ENCODE measurements at regions not wholly inside any gene's neighbourhood (a gene's known extent, or its start where the extent isn't known, plus 50 kb on each side); places are given as distances from the start of the nearest gene placed in this dataset.
A peak's percentile ranks its signal among the peaks of the same experiment; 100 is the strongest.

- no peak overlapping the region for H3K4me2 ChIP-seq (ENCODE audit: insufficient read depth, low read length)
- no peaks in the 10 kb centered on the region for H3K4me1 ChIP-seq (replicated peaks in 1 of 2; ENCODE audit: control insufficient read depth in 2 of 2, insufficient read depth in 2 of 2, low read length in 2 of 2)
- no peak overlapping the region for H3K27ac ChIP-seq (ENCODE audit: extremely low read depth, low read depth, low read length)
- CTCF ChIA-PET (ENCODE audit: low intra/inter-chr PET ratio), result no interaction called here
- in situ Hi-C loops (cut with MboI), result no loop called here
- no peaks in the 10 kb centered on the region for H3K27me3 ChIP-seq (ENCODE audit: control insufficient read depth in 2 of 2, insufficient read depth in 2 of 2, low read length in 2 of 2)
- H2AFZ ChIP-seq (ENCODE audit: low read depth, low read length), result no peak overlapping the region
- TF ChIP-seq ZNF316 (IDR thresholded peaks at IDR 0.05) (peak; percentile 32; the same call in 1 of the 2 replicates), CREB1 (IDR thresholded peaks at IDR 0.05) (no peak), CREB1 (CRISPR knock-in tag; IDR thresholded peaks at IDR 0.05) (no peak)
- POLR2A ChIA-PET, result no interaction called here
- ATAC-seq (no peak), DNase-seq (ENCODE audit: extremely low read depth in 1 of 4, low spot score in 3 of 4) (no peak), FAIRE-seq (no peak)
- intact Hi-C loops (cut with micrococcal nuclease), result no loop called here
- H3K79me2 ChIP-seq (ENCODE audit: control insufficient read depth, insufficient read depth, low read length), result no peaks in the 10 kb centered on the region
- no peaks in the 10 kb centered on the region for H3K36me3 ChIP-seq (ENCODE audit: control insufficient read depth, insufficient read depth, low read length)
- no peaks in the 10 kb centered on the region for H3K9me3 ChIP-seq (replicated peaks; ENCODE audit: control insufficient read depth, insufficient read depth, low read depth, low read length)
- no peaks in the 10 kb centered on the region for H4K20me1 ChIP-seq (replicated peaks; ENCODE audit: control insufficient read depth, insufficient read depth, low read length)
- H3K9ac ChIP-seq (ENCODE audit: insufficient read depth in 1 of 2, low read depth in 2 of 2, low read length in 2 of 2), result no peak overlapping the region
- H3K4me3 ChIP-seq, result no peak overlapping the region
- H3K9me1 ChIP-seq (ENCODE audit: control insufficient read depth, insufficient read depth, low read length), result no peaks in the 10 kb centered on the region
- no TSS peak for BruUV-seq (replicated peaks)
These were observed 216.2 kb upstream of the UBE2E2 start for GRCh38 chr3:22986958-22987357.

DNA sequence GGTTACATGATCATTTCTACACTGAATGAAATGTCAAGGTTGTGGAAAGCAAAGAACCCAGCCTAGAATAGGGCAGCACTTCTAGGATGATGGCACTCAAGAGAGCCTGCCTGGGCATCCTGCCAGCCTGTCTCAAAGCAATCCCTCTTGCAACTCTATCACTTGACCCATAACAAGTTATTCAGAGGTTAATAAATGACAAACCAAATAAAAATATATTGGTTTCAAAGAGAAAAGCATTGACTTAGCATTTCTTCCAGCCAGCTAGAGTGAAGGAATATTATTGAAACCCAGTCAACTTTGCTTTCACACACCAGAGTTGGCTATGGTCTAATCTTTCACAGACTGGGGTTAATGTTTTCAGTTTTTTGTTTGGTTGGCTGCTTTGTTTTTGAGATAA, 214.6 kb upstream of the UBE2E2 start:
- FAIRE-seq (no peak), DNase-seq (ENCODE audit: extremely low read depth in 1 of 4, low spot score in 3 of 4) (no peak), ATAC-seq (no peak)
- in situ Hi-C loops (cut with MboI) (no loop called here), intact Hi-C loops (cut with micrococcal nuclease) (no loop called here)
- TF ChIP-seq ASH1L (IDR thresholded peaks at IDR 0.05; ENCODE audit: borderline replicate concordance, low read depth, partially characterized antibody), result no peak
- TF ChIP-seq ZNF140 (CRISPR knock-in tag; IDR thresholded peaks at IDR 0.05), result no peak
- no peak for TF ChIP-seq NR4A1 (CRISPR knock-in tag; IDR thresholded peaks at IDR 0.05)
- no peak for TF ChIP-seq NR4A1 (tag; IDR thresholded peaks at IDR 0.05)
- no peak for TF ChIP-seq U2AF1 (optimal IDR thresholded peaks at IDR 0.05; ENCODE audit: low read depth, low read length)
- no peak for TF ChIP-seq NCOA2 (IDR thresholded peaks at IDR 0.05; ENCODE audit: partially characterized antibody in 2 of 2)
- TF ChIP-seq, protein P1, sequence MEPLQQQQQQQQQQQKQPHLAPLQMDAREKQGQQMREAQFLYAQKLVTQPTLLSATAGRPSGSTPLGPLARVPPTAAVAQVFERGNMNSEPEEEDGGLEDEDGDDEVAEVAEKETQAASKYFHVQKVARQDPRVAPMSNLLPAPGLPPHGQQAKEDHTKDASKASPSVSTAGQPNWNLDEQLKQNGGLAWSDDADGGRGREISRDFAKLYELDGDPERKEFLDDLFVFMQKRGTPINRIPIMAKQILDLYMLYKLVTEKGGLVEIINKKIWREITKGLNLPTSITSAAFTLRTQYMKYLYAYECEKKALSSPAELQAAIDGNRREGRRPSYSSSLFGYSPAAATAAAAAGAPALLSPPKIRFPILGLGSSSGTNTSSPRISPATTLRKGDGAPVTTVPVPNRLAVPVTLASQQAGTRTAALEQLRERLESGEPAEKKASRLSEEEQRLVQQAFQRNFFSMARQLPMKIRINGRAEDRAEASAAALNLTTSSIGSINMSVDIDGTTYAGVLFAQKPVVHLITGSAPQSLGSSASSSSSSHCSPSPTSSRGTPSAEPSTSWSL (CRISPR knock-in tag; IDR thresholded peaks at IDR 0.05; ENCODE audit: borderline replicate concordance), result no peak
- no peak for TF ChIP-seq EP400 (IDR thresholded peaks at IDR 0.05)
- no peak for TF ChIP-seq TBL1XR1 (IDR thresholded peaks at IDR 0.05; ENCODE audit: low read length in 2 of 2)
- TF ChIP-seq TAF7 (tag; IDR thresholded peaks at IDR 0.05), result no peak
- Histone ChIP-seq H4K20me1 (replicated peaks; ENCODE audit: control insufficient read depth, insufficient read depth, low read length) (no peaks in the 10 kb centered on the region), H3K9me3 (replicated peaks; ENCODE audit: control insufficient read depth, insufficient read depth, low read depth, low read length) (no peaks in the 10 kb centered on the region), H3K27ac (ENCODE audit: extremely low read depth, low read depth, low read length) (no peak overlapping the region), H3K79me2 (ENCODE audit: control insufficient read depth, insufficient read depth, low read length) (no peaks in the 10 kb centered on the region), H3K9me1 (ENCODE audit: control insufficient read depth, insufficient read depth, low read length) (no peaks in the 10 kb centered on the region), H3K9ac (ENCODE audit: insufficient read depth in 1 of 2, low read depth in 2 of 2, low read length in 2 of 2) (no peak overlapping the region), H3K36me3 (ENCODE audit: control insufficient read depth, insufficient read depth, low read length) (no peaks in the 10 kb centered on the region), H3K4me1 (replicated peaks in 1 of 2; ENCODE audit: control insufficient read depth in 2 of 2, insufficient read depth in 2 of 2, low read length in 2 of 2) (no peaks in the 10 kb centered on the region), H3K27me3 (ENCODE audit: control insufficient read depth in 2 of 2, insufficient read depth in 2 of 2, low read length in 2 of 2) (no peaks in the 10 kb centered on the region), H3K4me2 (ENCODE audit: insufficient read depth, low read length) (no peak overlapping the region), H3K4me3 (no peak overlapping the region), H2AFZ (ENCODE audit: low read depth, low read length) (no peak overlapping the region)
- no TSS peak for BruUV-seq (replicated peaks)
- POLR2A ChIA-PET, result no interaction called here
- CTCF ChIA-PET (ENCODE audit: low intra/inter-chr PET ratio), result no interaction called here
